Left ventricle myocardium inferior (tissue), 1 donor: ENCODE measurements at regions not wholly inside any gene's neighbourhood (a gene's known extent, or its start where the extent isn't known, plus 50 kb on each side); places are given as distances from the start of the nearest gene placed in this dataset.

Experiments used
- DNase-seq: peaks from one replicate; pipeline ENCODE4 v3.0.0-alpha.2; 2020
- H3K27ac ChIP-seq: fragments of 200-600 bp; replicated peaks from 2 replicates; pipeline ENCODE4 v1.8.0; 2021
- H3K27me3 ChIP-seq: fragments of 200-600 bp; 2 replicates; pipeline ENCODE4 v1.8.0; 2021; ENCODE audit warnings: low read depth
- H3K36me3 ChIP-seq: fragments of 200-600 bp; 2 replicates; pipeline ENCODE4 v1.8.0; 2021
- H3K4me1 ChIP-seq: fragments of 200-600 bp; 2 replicates; pipeline ENCODE4 v1.8.0; 2021
- H3K4me3 ChIP-seq: fragments of 200-600 bp; 2 replicates; pipeline ENCODE4 v1.8.0; 2021; ENCODE audit warnings: mild to moderate bottlenecking, moderate library complexity
- H3K9me3 ChIP-seq: fragments of 200-600 bp; replicated peaks from 2 replicates; pipeline ENCODE4 v1.8.0; 2021
- intact Hi-C: fragments of 100-400 bp; cut with micrococcal nuclease; formaldehyde crosslinking; loops from one replicate; pipeline ENCODE4 v1.11.0; 2022
- TF ChIP-seq, protein P1 (sequence below): fragments of 200-600 bp; IDR thresholded peaks from 2 replicates; pipeline ENCODE4 v1.8.0; 2021; ENCODE audit warnings: antibody characterized with exemption, mild to moderate bottlenecking, borderline replicate concordance
- donor health status: DM: no; HTN: yes; CAD: no; lungs with severe emphysema.

DNA sequence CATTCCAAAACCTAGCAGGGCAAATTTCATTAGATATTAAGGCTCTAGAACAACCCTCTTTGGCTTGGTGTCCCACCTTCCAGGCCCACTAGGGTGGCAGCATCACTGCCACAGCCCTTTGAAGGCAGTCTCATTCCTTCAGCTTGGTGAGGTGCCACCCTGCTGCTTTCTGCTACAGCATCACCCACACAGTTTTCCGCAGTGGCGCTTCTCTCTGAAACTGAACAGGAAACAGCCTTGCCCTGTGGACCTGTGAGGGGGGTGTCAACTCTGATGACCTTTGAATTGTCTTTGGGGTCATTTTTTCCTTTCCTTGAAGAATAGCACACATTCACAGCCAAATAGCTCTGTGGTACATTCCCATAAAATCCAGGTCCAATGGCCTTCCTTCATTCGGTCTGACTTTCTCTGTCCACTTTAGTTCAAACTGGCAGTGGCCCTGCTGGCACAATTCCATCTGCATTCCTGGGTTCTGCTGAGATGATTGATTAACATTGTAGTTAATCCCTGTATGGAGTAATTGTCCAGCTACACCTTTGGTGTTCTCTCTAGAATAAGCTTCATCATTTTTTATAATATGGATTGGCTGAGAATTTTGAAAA is 251.9 kb upstream of the FAT3 start:
- intact Hi-C loops: no loop called here
- H3K36me3 ChIP-seq: no peaks in the 10 kb centered on the region
- H3K9me3 ChIP-seq: no peaks in the 10 kb centered on the region
- TF ChIP-seq, protein P1, sequence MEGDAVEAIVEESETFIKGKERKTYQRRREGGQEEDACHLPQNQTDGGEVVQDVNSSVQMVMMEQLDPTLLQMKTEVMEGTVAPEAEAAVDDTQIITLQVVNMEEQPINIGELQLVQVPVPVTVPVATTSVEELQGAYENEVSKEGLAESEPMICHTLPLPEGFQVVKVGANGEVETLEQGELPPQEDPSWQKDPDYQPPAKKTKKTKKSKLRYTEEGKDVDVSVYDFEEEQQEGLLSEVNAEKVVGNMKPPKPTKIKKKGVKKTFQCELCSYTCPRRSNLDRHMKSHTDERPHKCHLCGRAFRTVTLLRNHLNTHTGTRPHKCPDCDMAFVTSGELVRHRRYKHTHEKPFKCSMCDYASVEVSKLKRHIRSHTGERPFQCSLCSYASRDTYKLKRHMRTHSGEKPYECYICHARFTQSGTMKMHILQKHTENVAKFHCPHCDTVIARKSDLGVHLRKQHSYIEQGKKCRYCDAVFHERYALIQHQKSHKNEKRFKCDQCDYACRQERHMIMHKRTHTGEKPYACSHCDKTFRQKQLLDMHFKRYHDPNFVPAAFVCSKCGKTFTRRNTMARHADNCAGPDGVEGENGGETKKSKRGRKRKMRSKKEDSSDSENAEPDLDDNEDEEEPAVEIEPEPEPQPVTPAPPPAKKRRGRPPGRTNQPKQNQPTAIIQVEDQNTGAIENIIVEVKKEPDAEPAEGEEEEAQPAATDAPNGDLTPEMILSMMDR: no peak
- H3K27ac ChIP-seq: no peak overlapping the region
- no peaks in the 10 kb centered on the region for H3K4me1 ChIP-seq
- H3K4me3 ChIP-seq: no peak overlapping the region
- H3K27me3 ChIP-seq: no peaks in the 10 kb centered on the region
- DNase-seq: no peak

DNA sequence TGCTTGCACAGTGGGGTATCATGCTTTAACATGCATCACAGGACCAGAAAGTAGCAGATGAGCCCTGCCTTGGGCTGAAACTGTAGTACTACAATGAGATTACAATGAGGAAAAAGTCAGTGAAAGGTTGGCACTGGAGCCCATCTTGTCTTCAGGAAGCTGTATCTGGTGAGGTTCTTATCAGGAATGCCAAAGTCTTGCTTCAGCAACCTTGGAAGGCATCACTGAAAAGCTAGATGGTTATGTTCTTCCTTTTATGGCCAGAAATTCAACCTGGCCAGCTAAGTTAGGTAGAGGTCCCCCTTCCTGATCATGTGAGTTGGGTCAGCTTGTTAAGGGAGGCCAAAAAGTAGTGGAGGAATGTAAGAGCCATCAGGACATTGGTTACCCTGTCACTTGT is 254.0 kb upstream of the FAT3 start:
- no peak for DNase-seq
- H3K9me3 ChIP-seq: no peaks in the 10 kb centered on the region
- TF ChIP-seq, protein P1: no peak
- no peak overlapping the region for H3K4me3 ChIP-seq
- H3K36me3 ChIP-seq: no peaks in the 10 kb centered on the region
- no peaks in the 10 kb centered on the region for H3K27me3 ChIP-seq
- H3K27ac ChIP-seq: no peak overlapping the region
- no peaks in the 10 kb centered on the region for H3K4me1 ChIP-seq
- intact Hi-C loops: no loop called here

DNA sequence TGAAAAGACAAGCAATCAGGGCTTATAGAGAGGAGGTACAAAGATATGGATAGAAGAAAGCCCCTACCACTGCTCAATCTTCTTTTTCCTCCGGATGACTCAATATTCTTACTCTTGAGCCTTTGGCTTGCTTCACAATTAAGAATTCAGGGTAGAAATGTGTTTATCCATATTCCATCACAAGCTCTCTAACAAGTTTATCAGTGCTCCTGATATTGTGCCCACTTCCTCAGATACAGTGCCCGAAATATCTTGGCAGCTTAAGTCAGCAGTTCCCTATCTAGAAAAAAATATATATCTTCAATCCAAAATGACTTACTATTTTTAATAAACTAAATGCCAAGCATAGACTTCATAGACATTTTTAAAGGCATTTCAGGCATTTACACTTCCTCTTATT is 255.1 kb upstream of the FAT3 start:
- H3K36me3 ChIP-seq: no peaks in the 10 kb centered on the region
- H3K9me3 ChIP-seq: no peaks in the 10 kb centered on the region
- intact Hi-C loops: no loop called here
- no peak overlapping the region for H3K4me3 ChIP-seq
- no peak overlapping the region for H3K27ac ChIP-seq
- TF ChIP-seq, protein P1: no peak
- no peaks in the 10 kb centered on the region for H3K4me1 ChIP-seq
- no peak for DNase-seq
- H3K27me3 ChIP-seq: no peaks in the 10 kb centered on the region

DNA sequence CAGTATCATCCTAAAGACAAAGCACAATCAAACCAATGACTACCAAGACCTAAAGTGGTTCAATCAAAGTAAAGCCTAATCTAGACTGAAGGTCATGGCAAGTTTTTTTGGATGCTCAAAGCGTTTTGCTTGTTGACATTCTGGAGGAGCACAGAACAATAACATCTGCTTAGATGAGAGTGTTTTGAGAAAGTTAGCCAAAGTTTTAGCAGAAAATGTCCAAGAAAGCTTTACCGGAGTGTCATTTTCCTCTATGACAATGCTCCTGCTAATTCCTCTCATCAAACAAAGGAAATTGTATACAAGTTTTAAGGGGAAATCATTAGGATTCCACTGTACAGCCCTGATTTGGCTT is 256.9 kb upstream of the FAT3 start:
- no peak overlapping the region for H3K4me3 ChIP-seq
- TF ChIP-seq, protein P1: no peak
- H3K9me3 ChIP-seq: peaks cover 5% of the 10 kb centered on the region
- intact Hi-C loops: no loop called here
- no peak overlapping the region for H3K27ac ChIP-seq
- H3K4me1 ChIP-seq: no peaks in the 10 kb centered on the region
- DNase-seq: no peak
- no peaks in the 10 kb centered on the region for H3K27me3 ChIP-seq
- H3K36me3 ChIP-seq: no peaks in the 10 kb centered on the region

DNA sequence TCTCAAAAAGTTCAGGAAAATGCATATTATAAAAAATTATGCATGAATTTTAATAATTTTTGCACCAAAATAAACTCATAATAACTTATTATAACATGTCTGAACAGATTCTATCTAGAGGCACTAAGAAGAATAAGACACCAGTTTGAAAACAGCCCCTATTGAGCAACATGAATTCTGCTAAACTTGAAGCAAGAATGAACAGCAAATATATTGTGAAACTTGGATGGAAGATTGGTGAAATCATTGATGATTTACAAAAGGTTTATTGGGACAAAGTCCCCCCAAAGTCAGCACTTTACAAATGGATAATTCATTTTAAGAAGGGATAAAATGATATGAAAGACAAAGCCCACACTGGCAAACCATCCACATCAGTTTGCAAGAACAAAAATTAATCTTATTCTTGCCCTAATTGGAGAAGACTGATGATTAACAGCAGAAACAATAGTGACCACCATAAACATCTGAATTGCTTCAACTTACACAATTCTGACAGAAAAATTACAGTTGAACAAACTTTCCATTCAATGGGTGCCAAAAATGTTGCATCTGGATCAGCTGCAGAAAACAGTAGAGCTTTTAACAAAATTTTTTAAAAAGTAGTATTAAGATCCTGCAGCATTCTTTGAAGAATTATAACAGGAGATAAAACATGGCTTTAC is 257.5 kb upstream of the FAT3 start:
- Histone ChIP-seq H3K36me3 (no peaks in the 10 kb centered on the region), H3K27me3 (no peaks in the 10 kb centered on the region), H3K27ac (no peak overlapping the region), H3K4me1 (no peaks in the 10 kb centered on the region), H3K4me3 (no peak overlapping the region), H3K9me3 (peaks cover 10% of the 10 kb centered on the region)
- no peak for DNase-seq
- TF ChIP-seq, protein P1: no peak
- intact Hi-C loops: no loop called here
